ENCODE measurements at regions not wholly inside any gene's neighbourhood (a gene's known extent, or its start where the extent isn't known, plus 50 kb on each side); places are given as distances from the start of the nearest gene placed in this dataset.

- H3K36me3 Mint-ChIP-seq (ENCODE audit: insufficient read depth), result peaks cover 2% of the 10 kb centered on the region
- no peaks in the 10 kb centered on the region for H3K27me3 Mint-ChIP-seq
- TF ChIP-seq, protein P1, sequence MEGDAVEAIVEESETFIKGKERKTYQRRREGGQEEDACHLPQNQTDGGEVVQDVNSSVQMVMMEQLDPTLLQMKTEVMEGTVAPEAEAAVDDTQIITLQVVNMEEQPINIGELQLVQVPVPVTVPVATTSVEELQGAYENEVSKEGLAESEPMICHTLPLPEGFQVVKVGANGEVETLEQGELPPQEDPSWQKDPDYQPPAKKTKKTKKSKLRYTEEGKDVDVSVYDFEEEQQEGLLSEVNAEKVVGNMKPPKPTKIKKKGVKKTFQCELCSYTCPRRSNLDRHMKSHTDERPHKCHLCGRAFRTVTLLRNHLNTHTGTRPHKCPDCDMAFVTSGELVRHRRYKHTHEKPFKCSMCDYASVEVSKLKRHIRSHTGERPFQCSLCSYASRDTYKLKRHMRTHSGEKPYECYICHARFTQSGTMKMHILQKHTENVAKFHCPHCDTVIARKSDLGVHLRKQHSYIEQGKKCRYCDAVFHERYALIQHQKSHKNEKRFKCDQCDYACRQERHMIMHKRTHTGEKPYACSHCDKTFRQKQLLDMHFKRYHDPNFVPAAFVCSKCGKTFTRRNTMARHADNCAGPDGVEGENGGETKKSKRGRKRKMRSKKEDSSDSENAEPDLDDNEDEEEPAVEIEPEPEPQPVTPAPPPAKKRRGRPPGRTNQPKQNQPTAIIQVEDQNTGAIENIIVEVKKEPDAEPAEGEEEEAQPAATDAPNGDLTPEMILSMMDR (IDR thresholded peaks at IDR 0.05; ENCODE audit: unreplicated experiment), result no peak
- H3K27ac Mint-ChIP-seq, result peak overlapping the region; percentile 38
- H3K4me1 Mint-ChIP-seq (ENCODE audit: low read depth), result peaks cover 8% of the 10 kb centered on the region
- no peak for DNase-seq (ENCODE audit: low spot score, unreplicated experiment)
- H3K4me3 Mint-ChIP-seq (ENCODE audit: low read depth), result no peak overlapping the region
- H3K9me3 Mint-ChIP-seq (ENCODE audit: low read depth), result peaks cover 20% of the 10 kb centered on the region
Measured at GRCh38 chr1:80847904-80848303, 952.8 kb upstream of the ADGRL2 start.

DNA sequence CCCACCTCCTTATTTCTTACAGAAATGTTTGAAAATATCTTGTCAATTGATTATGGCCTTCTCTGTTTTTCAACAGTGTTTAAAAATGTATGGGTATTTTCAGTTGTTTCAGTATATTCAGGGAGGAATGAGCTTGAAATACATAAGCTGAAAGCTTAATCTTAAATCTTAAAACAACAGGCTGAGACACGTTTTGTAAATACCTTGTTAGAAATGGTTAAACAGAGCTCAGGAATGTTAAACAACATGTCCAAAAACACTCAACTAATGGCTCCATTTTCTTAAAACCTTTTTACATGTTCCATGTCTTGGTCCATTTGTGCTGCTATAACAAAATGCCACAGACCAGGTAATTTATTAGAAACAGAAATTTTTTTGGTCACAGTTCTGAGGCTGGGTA lies 953.8 kb upstream of the ADGRL2 start:
- TF ChIP-seq, protein P1 (IDR thresholded peaks at IDR 0.05; ENCODE audit: unreplicated experiment), result no peak
- DNase-seq (ENCODE audit: low spot score, unreplicated experiment), result no peak
- Mint-ChIP-seq H3K4me3 (ENCODE audit: low read depth) (no peak overlapping the region), H3K27me3 (no peaks in the 10 kb centered on the region), H3K36me3 (ENCODE audit: insufficient read depth) (peaks cover 2% of the 10 kb centered on the region), H3K27ac (no peak overlapping the region), H3K9me3 (ENCODE audit: low read depth) (peaks cover 22% of the 10 kb centered on the region), H3K4me1 (ENCODE audit: low read depth) (peaks cover 5% of the 10 kb centered on the region)

DNA sequence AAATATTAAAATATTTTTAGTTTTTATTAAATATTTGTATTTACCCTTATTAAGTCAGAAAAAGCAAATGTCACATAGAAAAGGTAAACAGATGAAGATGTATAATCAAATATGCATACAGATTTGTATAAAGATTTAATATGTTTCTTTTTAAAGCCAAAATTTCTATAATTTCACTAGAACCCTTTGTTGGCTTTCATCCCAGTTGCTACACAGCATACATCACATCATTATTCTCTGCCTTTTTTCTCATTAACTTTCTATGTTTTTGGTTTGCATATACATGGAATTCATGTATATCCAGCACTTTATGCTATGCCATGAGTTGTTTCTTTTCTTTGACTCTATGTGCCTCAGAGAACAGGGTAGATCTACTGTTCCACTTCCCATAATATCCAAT lies 957.9 kb upstream of the ADGRL2 start:
- H3K27ac Mint-ChIP-seq, result no peak overlapping the region
- peaks cover 39% of the 10 kb centered on the region for H3K9me3 Mint-ChIP-seq (ENCODE audit: low read depth)
- no peak for DNase-seq (ENCODE audit: low spot score, unreplicated experiment)
- TF ChIP-seq, protein P1 (IDR thresholded peaks at IDR 0.05; ENCODE audit: unreplicated experiment), result no peak
- H3K4me1 Mint-ChIP-seq (ENCODE audit: low read depth), result peaks cover 5% of the 10 kb centered on the region
- H3K27me3 Mint-ChIP-seq, result no peaks in the 10 kb centered on the region
- no peak overlapping the region for H3K4me3 Mint-ChIP-seq (ENCODE audit: low read depth)
- peaks cover 8% of the 10 kb centered on the region for H3K36me3 Mint-ChIP-seq (ENCODE audit: insufficient read depth)

DNA sequence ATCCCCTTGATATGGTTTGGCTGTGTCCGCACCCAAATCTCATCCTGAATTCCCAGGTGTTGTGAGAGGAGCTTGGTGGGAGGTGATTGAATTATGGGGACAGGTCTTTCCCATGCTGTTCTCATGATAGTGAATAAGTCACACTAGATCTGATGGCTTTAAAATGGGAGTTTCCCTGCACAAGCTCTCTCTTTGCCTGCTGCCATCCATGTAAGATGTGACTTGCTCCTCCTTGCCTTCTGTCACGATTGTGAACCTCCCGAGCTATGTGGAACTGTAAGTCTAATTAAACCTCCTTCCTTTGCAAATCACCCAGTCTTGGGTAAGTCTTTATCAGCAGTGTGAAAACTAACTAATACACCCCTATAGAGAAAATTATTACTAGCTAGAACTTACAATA lies 959.5 kb upstream of the ADGRL2 start:
- no peaks in the 10 kb centered on the region for H3K27me3 Mint-ChIP-seq
- no peak for DNase-seq (ENCODE audit: low spot score, unreplicated experiment)
- TF ChIP-seq, protein P1 (IDR thresholded peaks at IDR 0.05; ENCODE audit: unreplicated experiment), result no peak
- H3K9me3 Mint-ChIP-seq (ENCODE audit: low read depth), result peaks cover 39% of the 10 kb centered on the region
- no peak overlapping the region for H3K4me3 Mint-ChIP-seq (ENCODE audit: low read depth)
- H3K27ac Mint-ChIP-seq, result no peak overlapping the region
- no peaks in the 10 kb centered on the region for H3K4me1 Mint-ChIP-seq (ENCODE audit: low read depth)
- peaks cover 8% of the 10 kb centered on the region for H3K36me3 Mint-ChIP-seq (ENCODE audit: insufficient read depth)

DNA sequence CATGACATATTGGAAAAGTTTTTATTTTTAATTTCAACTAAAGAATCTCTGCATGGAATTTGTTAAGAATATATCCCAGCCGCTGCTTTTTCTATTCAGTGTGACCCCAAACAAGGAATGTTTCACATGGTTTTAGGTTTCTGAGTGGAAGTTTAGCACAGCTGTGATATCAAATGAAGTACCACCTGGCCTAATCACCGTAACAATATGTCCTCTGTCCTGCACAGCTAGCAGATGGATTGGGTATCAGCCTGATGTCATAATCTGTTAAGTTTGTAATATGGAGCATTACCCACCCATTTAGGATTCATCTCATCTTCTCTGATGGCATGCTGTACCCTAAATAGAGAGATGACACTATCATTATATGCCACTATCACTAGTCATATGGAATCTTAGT lies 963.7 kb upstream of the ADGRL2 start:
- H3K36me3 Mint-ChIP-seq (ENCODE audit: insufficient read depth), result peaks cover 7% of the 10 kb centered on the region
- no peak overlapping the region for H3K4me3 Mint-ChIP-seq (ENCODE audit: low read depth)
- no peak overlapping the region for H3K27ac Mint-ChIP-seq
- TF ChIP-seq, protein P1 (IDR thresholded peaks at IDR 0.05; ENCODE audit: unreplicated experiment), result no peak
- no peaks in the 10 kb centered on the region for H3K27me3 Mint-ChIP-seq
- H3K4me1 Mint-ChIP-seq (ENCODE audit: low read depth), result peaks cover 3% of the 10 kb centered on the region
- DNase-seq (ENCODE audit: low spot score, unreplicated experiment), result no peak
- H3K9me3 Mint-ChIP-seq (ENCODE audit: low read depth), result peaks cover 18% of the 10 kb centered on the region
